ENCODE measurements at regions not wholly inside any gene's neighbourhood (a gene's known extent, or its start where the extent isn't known, plus 50 kb on each side); places are given as distances from the start of the nearest gene placed in this dataset.
"Not testable (repeated sequence)": the region's sequence is repeated elsewhere in the genome, so short reads cannot be mapped to it uniquely, and the experiment has no call there.

- no peak for DNase-seq
Measured at GRCh38 chr1:88462096-88462487, 222.0 kb upstream of the PKN2 start.

- DNase-seq = no peak
Measured at GRCh38 chr1:88462488-88463261, 221.4 kb upstream of the PKN2 start.

GRCh38 chr1:88463401-88463985 lies 220.6 kb upstream of the PKN2 start:
- DNase-seq = no peak

- DNase-seq = no peak
Measured at GRCh38 chr1:88466011-88466410, 218.1 kb upstream of the PKN2 start.

GRCh38 chr1:88466899-88467580 lies 217.0 kb upstream of the PKN2 start:
- no peak for DNase-seq

- no peak for DNase-seq
Measured at GRCh38 chr1:88472298-88472697, 211.8 kb upstream of the PKN2 start.

GRCh38 chr1:88472714-88473113 lies 211.4 kb upstream of the PKN2 start:
- DNase-seq = no peak

- DNase-seq = no peak
Measured at GRCh38 chr1:88474555-88475304, 209.3 kb upstream of the PKN2 start.

GRCh38 chr1:88484881-88485280 lies 199.2 kb upstream of the PKN2 start:
- DNase-seq = no peak

GRCh38 chr1:88488237-88488636 lies 195.8 kb upstream of the PKN2 start:
- DNase-seq = no peak

- no peak for DNase-seq
Measured at GRCh38 chr1:88490676-88491075, 193.4 kb upstream of the PKN2 start.

- DNase-seq = no peak
Measured at GRCh38 chr1:88499671-88500070, 184.4 kb upstream of the PKN2 start.

- no peak for DNase-seq
Measured at GRCh38 chr1:88502886-88503285, 181.2 kb upstream of the PKN2 start.

GRCh38 chr1:88503646-88504045 lies 180.4 kb upstream of the PKN2 start:
- DNase-seq = no peak

- no peak for DNase-seq
Measured at GRCh38 chr1:88504601-88505000, 179.5 kb upstream of the PKN2 start.

- no peak for DNase-seq
Measured at GRCh38 chr1:88509379-88509778, 174.7 kb upstream of the PKN2 start.

GRCh38 chr1:88514544-88515060 lies 169.5 kb upstream of the PKN2 start:
- DNase-seq = no peak

GRCh38 chr1:88517499-88517898 lies 166.6 kb upstream of the PKN2 start:
- DNase-seq = not testable (repeated sequence)

GRCh38 chr1:88519156-88519555 lies 164.9 kb upstream of the PKN2 start:
- DNase-seq = no peak

- DNase-seq = no peak
Measured at GRCh38 chr1:88523854-88524528, 160.1 kb upstream of the PKN2 start.

- no peak for DNase-seq
Measured at GRCh38 chr1:88526456-88526855, 157.6 kb upstream of the PKN2 start.

GRCh38 chr1:88528792-88529191 lies 155.3 kb upstream of the PKN2 start:
- DNase-seq = no peak

- no peak for DNase-seq
Measured at GRCh38 chr1:88529581-88529980, 154.5 kb upstream of the PKN2 start.
